Mucosa of gallbladder (tissue), 1 donor: ENCODE measurements at regions not wholly inside any gene's neighbourhood (a gene's known extent, or its start where the extent isn't known, plus 50 kb on each side); places are given as distances from the start of the nearest gene placed in this dataset.

Source experiments
- DNase-seq: peaks from one replicate; pipeline ENCODE4 v3.0.0-alpha.2; 2020; ENCODE audit warnings: low spot score
- donor health status: DM: no; HTN: no; CAD: no.

- peak; percentile 39 for DNase-seq
These were observed 54.0 kb upstream of the SLC22A11 start for GRCh38 chr11:64501500-64502427.

- no peak for DNase-seq
These were observed 53.1 kb upstream of the SLC22A11 start for GRCh38 chr11:64502634-64503033.

- DNase-seq = no peak
These were observed 52.5 kb upstream of the SLC22A11 start for GRCh38 chr11:64503186-64503753.

GRCh38 chr11:64504999-64505398 lies 50.7 kb upstream of the SLC22A11 start:
- no peak for DNase-seq
